Type B pancreatic cell (in vitro differentiated cells): ENCODE measurements at regions not wholly inside any gene's neighbourhood (a gene's known extent, or its start where the extent isn't known, plus 50 kb on each side); places are given as distances from the start of the nearest gene placed in this dataset.

Source experiments
- DNase-seq: peaks from one replicate; pipeline ENCODE4 v3.0.0; 2021; ENCODE audit warnings: mixed read lengths; ENCODE audit not compliant: unreplicated experiment; ENCODE audit errors: extremely low spot score
- H3K27ac Mint-ChIP-seq: 2 replicates; pipeline ENCODE4 v1.8.0; 2021; ENCODE audit warnings: mild to moderate bottlenecking, mixed read lengths
- H3K27me3 Mint-ChIP-seq: 2 replicates; pipeline ENCODE4 v1.8.0; 2021; ENCODE audit warnings: mixed read lengths
- H3K36me3 Mint-ChIP-seq: 2 replicates; pipeline ENCODE4 v1.8.0; 2021; ENCODE audit warnings: mixed read lengths
- H3K4me1 Mint-ChIP-seq: one replicate; pipeline ENCODE4 v1.8.0; 2021; ENCODE audit warnings: mixed read lengths; ENCODE audit not compliant: unreplicated experiment
- H3K4me3 Mint-ChIP-seq: 2 replicates; pipeline ENCODE4 v1.8.0; 2021; ENCODE audit warnings: mild to moderate bottlenecking, mixed read lengths
- H3K9me3 Mint-ChIP-seq: 2 replicates; pipeline ENCODE4 v1.8.0; 2021; ENCODE audit warnings: mixed read lengths
- TF ChIP-seq, protein P1 (sequence below): fragments of 200-600 bp; sonication (generic); conservative IDR thresholded peaks from 2 replicates; pipeline ENCODE4 v1.5.0; 2021; ENCODE audit warnings: antibody characterized with exemption, mild to moderate bottlenecking

DNA sequence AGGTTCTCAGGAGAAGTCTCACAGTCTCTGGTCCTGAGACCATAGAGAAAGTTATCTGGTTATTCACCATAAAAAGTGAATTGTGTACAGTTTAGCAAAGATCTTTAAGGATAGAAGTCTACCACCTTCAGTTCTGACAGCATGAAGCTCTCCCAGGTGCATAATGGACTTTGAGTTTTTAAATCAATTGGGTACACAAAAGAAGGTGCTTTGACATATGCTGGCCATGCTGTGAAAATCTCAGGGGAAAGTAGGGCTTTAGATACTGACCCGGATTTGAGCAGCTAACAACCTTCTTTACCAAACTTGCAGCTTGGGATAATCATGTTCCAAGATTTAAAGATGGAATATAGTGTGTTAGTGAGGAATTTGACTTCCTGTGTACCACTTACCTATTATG is 264.2 kb downstream of the ZSWIM6 start:
- Mint-ChIP-seq H3K27me3 (peaks cover 3% of the 10 kb centered on the region), H3K9me3 (no peaks in the 10 kb centered on the region), H3K4me1 (peaks cover 18% of the 10 kb centered on the region), H3K4me3 (no peak overlapping the region), H3K36me3 (no peaks in the 10 kb centered on the region), H3K27ac (no peak overlapping the region)
- no peak for DNase-seq
- TF ChIP-seq, protein P1, sequence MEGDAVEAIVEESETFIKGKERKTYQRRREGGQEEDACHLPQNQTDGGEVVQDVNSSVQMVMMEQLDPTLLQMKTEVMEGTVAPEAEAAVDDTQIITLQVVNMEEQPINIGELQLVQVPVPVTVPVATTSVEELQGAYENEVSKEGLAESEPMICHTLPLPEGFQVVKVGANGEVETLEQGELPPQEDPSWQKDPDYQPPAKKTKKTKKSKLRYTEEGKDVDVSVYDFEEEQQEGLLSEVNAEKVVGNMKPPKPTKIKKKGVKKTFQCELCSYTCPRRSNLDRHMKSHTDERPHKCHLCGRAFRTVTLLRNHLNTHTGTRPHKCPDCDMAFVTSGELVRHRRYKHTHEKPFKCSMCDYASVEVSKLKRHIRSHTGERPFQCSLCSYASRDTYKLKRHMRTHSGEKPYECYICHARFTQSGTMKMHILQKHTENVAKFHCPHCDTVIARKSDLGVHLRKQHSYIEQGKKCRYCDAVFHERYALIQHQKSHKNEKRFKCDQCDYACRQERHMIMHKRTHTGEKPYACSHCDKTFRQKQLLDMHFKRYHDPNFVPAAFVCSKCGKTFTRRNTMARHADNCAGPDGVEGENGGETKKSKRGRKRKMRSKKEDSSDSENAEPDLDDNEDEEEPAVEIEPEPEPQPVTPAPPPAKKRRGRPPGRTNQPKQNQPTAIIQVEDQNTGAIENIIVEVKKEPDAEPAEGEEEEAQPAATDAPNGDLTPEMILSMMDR: no peak

DNA sequence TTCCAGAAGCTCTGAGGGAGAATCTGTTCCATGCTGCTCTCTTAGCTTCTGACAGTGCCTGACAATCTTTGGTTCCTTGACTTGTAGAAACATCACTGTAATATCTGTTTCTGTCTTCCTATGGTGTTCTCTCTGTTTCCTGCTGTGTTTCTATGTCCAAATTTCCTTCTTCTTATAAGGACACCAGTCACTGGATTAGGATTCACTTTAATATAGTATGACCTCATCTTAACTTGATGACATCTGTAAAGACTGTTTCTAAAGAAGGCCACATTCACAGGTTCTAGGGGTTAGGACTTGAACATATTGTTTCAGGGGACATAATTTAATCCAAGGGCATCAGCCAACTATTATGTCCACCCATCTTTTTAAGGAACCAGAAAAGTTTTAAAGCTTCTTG is 265.6 kb downstream of the ZSWIM6 start:
- H3K9me3 Mint-ChIP-seq: no peaks in the 10 kb centered on the region
- DNase-seq: no peak
- H3K27ac Mint-ChIP-seq: no peak overlapping the region
- H3K4me3 Mint-ChIP-seq: no peak overlapping the region
- H3K4me1 Mint-ChIP-seq: peaks cover 18% of the 10 kb centered on the region
- no peaks in the 10 kb centered on the region for H3K36me3 Mint-ChIP-seq
- H3K27me3 Mint-ChIP-seq: no peaks in the 10 kb centered on the region
- TF ChIP-seq, protein P1: no peak

DNA sequence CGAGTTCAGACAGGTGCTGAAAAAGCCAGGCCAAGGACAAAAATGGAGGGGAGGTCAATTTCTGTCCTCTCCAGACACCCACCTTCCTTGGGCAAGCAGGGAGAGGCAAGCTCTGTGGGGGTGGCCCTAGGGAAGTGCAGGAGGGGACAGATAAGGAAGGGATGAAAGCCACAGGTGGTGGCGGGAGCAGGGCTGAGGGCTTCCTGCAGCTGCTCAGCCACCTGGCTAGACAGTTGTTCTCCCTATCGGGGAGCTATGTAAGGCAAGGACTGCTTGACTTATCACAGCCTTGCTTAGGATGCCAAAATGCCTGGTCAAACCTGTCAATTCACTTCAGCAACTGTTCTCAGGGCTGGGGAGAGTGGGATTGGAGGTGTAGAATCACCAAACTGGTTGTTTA is 266.1 kb downstream of the ZSWIM6 start:
- no peaks in the 10 kb centered on the region for H3K36me3 Mint-ChIP-seq
- no peaks in the 10 kb centered on the region for H3K27me3 Mint-ChIP-seq
- DNase-seq: no peak
- TF ChIP-seq, protein P1: no peak
- H3K4me1 Mint-ChIP-seq: peaks cover 18% of the 10 kb centered on the region
- H3K9me3 Mint-ChIP-seq: no peaks in the 10 kb centered on the region
- no peak overlapping the region for H3K27ac Mint-ChIP-seq
- H3K4me3 Mint-ChIP-seq: no peak overlapping the region

DNA sequence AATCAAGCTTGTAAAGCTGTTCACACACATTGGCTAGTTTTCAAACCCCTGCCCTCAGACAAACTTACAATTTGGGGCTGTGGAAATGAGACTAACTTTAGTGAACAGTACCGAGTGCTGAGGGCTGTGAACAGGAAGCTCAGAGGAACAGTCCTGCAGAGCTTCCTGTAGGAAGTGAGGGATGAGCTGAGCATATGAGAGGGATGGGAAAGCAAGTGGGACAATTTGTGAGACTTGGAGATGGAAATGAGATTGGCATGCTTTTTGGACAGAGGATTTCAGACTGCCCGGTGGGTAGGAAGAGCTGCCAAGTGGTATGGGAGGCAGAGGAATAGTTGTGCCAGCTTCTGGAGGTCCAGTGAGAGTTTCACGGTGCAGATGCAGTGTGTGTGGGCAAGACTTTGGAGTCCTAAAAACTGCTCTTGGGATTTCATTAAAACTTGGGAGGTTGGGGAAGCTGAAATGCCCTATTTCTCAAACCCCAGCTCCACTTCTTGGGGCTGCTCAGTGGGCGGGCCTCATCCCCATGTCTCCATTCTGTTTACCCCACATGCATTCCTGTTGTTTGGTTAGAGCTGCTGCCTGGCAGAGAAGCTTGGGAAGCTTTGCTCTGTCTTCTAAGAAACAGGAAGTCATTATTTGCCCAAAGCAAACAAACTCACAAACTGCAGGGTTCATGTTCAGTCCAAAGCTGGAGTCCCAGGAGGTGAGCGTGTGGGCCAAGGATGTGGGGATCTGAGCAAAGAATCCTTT is 267.5 kb downstream of the ZSWIM6 start:
- no peak for DNase-seq
- H3K9me3 Mint-ChIP-seq: no peaks in the 10 kb centered on the region
- no peaks in the 10 kb centered on the region for H3K27me3 Mint-ChIP-seq
- no peaks in the 10 kb centered on the region for H3K36me3 Mint-ChIP-seq
- H3K27ac Mint-ChIP-seq: no peak overlapping the region
- H3K4me3 Mint-ChIP-seq: no peak overlapping the region
- TF ChIP-seq, protein P1: no peak
- H3K4me1 Mint-ChIP-seq: peaks cover 18% of the 10 kb centered on the region

DNA sequence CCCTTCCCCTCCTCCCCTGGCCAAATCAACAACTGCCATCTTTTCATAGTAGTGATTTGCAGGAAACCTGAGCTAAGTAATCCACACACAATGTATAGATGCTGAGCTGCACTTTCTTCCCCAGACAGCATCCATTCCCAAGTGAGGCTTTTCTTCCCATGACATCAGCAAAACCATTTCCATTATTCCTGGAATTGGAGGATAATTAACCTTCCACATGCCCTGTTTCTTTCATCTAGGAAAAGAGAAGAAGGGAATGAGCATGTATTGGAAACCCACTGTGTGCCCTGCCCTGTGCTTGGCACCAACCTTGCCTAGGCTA is 268.0 kb downstream of the ZSWIM6 start:
- H3K4me1 Mint-ChIP-seq: peaks cover 20% of the 10 kb centered on the region
- H3K27me3 Mint-ChIP-seq: no peaks in the 10 kb centered on the region
- no peaks in the 10 kb centered on the region for H3K36me3 Mint-ChIP-seq
- no peaks in the 10 kb centered on the region for H3K9me3 Mint-ChIP-seq
- TF ChIP-seq, protein P1: no peak
- no peak overlapping the region for H3K27ac Mint-ChIP-seq
- no peak for DNase-seq
- no peak overlapping the region for H3K4me3 Mint-ChIP-seq
